Activated T-helper 2 cell treated with anti-CD3 and anti-CD28 coated beads, Interferon-gamma antibody, Interleukin-2, Interleukin-4, amounts not matched to agents 10 μg/mL and 5 μg/mL and 100 μg/mL, durations not matched to agents 14 hours and 24 hours and 36 hours (primary cell): ENCODE measurements at regions not wholly inside any gene's neighbourhood (a gene's known extent, or its start where the extent isn't known, plus 50 kb on each side); places are given as distances from the start of the nearest gene placed in this dataset.
A peak's percentile ranks its signal among the peaks of the same experiment; 100 is the strongest.

Source experiments
- DNase-seq: peaks from one replicate; pipeline ENCODE4 v3.0.0; 2021; ENCODE audit warnings: low spot score
- H3K27ac Mint-ChIP-seq: one replicate; pipeline ENCODE4 v1.8.0; 2021; ENCODE audit warnings: mixed read lengths
- H3K27me3 Mint-ChIP-seq: one replicate; pipeline ENCODE4 v1.8.0; 2021; ENCODE audit warnings: low read depth, mixed read lengths
- H3K36me3 Mint-ChIP-seq: one replicate; pipeline ENCODE4 v1.8.0; 2021; ENCODE audit warnings: low read depth, mixed read lengths
- H3K4me1 Mint-ChIP-seq: one replicate; pipeline ENCODE4 v1.8.0; 2021; ENCODE audit warnings: low read depth, mixed read lengths
- H3K4me3 Mint-ChIP-seq: one replicate; pipeline ENCODE4 v1.8.0; 2021; ENCODE audit warnings: low read depth, mild to moderate bottlenecking, moderate library complexity, mixed read lengths
- H3K9me3 Mint-ChIP-seq: one replicate; pipeline ENCODE4 v1.8.0; 2021; ENCODE audit warnings: mixed read lengths
- intact Hi-C: fragments of 100-400 bp; cut with micrococcal nuclease; formaldehyde crosslinking; loops from one replicate; pipeline ENCODE4 v1.15.1; 2023

DNA sequence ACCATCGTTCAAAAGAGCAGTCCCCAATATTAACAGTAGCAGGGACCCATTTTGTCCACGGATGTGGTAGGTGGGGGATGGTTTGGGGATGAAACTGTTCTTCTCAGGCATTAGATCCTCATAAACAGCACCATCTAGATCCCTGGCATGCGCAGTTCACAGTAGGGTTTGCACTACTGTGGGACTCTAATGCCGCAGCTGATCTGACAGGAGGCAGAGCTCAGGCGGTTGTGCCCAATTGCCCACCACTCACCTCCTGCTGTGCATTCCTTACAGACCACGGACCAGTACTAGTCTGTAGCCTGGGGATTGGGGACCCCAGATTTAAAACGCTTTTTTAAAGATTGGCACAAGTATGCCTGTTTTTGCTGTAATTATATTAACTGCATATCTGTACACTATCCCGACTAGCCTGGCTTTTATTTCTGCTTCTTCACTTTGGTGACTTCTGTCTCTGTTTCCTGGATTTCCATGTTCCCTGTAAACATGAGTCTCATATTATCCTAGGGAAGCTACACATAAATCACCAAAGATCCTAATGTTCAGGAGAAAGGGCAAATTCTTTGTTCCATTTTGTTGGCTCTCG, 163.3 kb upstream of the AKR1E2 start:
- DNase-seq = no peak
- peaks cover 2% of the 10 kb centered on the region for H3K4me1 Mint-ChIP-seq
- peaks cover 25% of the 10 kb centered on the region for H3K27me3 Mint-ChIP-seq
- H3K36me3 Mint-ChIP-seq = no peaks in the 10 kb centered on the region
- intact Hi-C loops = no loop called here
- no peaks in the 10 kb centered on the region for H3K9me3 Mint-ChIP-seq
- no peak overlapping the region for H3K4me3 Mint-ChIP-seq
- H3K27ac Mint-ChIP-seq = no peak overlapping the region

- no peak overlapping the region for H3K4me3 Mint-ChIP-seq
- no peaks in the 10 kb centered on the region for H3K9me3 Mint-ChIP-seq
- H3K36me3 Mint-ChIP-seq = no peaks in the 10 kb centered on the region
- peaks cover 25% of the 10 kb centered on the region for H3K27me3 Mint-ChIP-seq
- H3K4me1 Mint-ChIP-seq = peaks cover 2% of the 10 kb centered on the region
- no peak overlapping the region for H3K27ac Mint-ChIP-seq
- DNase-seq = no peak
- intact Hi-C loops = no loop called here
Measured at GRCh38 chr10:4661511-4662255, 164.3 kb upstream of the AKR1E2 start.

- intact Hi-C loops = loop anchor here (10.0 kb wide), 1 partner anchor 794 kb away; no protein-coding TSS in a partner anchor
- H3K36me3 Mint-ChIP-seq = no peaks in the 10 kb centered on the region
- H3K9me3 Mint-ChIP-seq = no peaks in the 10 kb centered on the region
- peaks cover 26% of the 10 kb centered on the region for H3K27me3 Mint-ChIP-seq
- H3K27ac Mint-ChIP-seq = no peak overlapping the region
- no peak for DNase-seq
- peaks cover 2% of the 10 kb centered on the region for H3K4me1 Mint-ChIP-seq
- H3K4me3 Mint-ChIP-seq = no peak overlapping the region
Measured at GRCh38 chr10:4658777-4659176, 167.2 kb upstream of the AKR1E2 start.

DNA sequence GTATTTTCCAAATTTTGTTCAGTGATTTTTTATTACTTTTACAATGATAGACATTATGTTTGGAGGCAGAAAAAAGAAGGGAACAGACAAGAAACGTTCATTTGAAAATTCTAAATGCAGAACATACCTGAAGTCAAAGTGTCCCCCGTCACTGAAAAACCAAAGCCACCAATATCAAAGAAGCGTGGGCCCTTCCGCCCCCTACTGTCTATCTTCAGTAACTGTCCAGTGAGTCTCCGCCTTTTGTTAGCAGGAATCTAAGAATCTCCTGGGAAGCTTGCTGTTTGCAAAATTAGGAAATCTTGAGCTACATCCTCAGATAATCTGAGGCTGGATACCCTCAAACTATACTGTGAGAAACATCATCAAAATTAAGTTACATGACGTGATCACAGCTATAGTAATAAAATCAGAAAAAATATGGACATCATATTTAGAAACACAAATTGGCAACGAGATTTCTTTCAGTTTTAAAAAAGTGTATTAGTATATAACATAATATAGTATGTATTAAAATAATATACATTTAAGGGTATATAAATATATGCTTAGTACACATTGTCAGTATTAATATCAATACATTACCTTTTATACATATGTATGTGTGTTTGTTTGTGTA, 169.3 kb upstream of the AKR1E2 start:
- intact Hi-C loops = loop anchor here (10.0 kb wide), 1 partner anchor 792 kb away; no protein-coding TSS in a partner anchor
- Mint-ChIP-seq H3K4me1 (peaks cover 9% of the 10 kb centered on the region), H3K9me3 (no peaks in the 10 kb centered on the region), H3K27ac (no peak overlapping the region), H3K36me3 (no peaks in the 10 kb centered on the region), H3K27me3 (peaks cover 20% of the 10 kb centered on the region), H3K4me3 (no peak overlapping the region)
- DNase-seq = no peak

GRCh38 chr10:4655879-4656278, 170.1 kb upstream of the AKR1E2 start:
- Mint-ChIP-seq H3K4me3 (no peak overlapping the region), H3K4me1 (peaks cover 18% of the 10 kb centered on the region), H3K27ac (no peak overlapping the region), H3K27me3 (peaks cover 20% of the 10 kb centered on the region), H3K9me3 (no peaks in the 10 kb centered on the region), H3K36me3 (no peaks in the 10 kb centered on the region)
- no peak for DNase-seq
- intact Hi-C loops = loop anchor here (10.0 kb wide), 1 partner anchor 791 kb away; no protein-coding TSS in a partner anchor

DNA sequence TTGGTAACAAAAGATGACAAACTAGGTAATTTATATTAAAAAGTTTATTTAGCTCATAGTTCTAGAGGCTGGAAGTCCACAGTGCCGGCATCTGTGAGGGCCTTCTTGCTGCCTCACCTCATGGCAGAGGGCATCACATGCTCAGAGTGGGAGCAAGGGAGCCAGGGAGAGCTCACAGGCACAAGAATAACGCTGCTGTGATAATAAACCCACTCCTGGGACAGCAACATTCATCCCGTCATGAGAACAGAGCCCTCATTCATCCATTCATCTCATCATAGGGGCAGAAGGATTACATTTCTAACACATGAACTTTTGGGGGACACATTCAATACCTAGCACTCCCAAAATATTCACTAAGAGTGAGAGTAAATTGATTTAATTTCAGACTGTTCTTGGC, 170.6 kb upstream of the AKR1E2 start:
- DNase-seq = no peak
- H3K36me3 Mint-ChIP-seq = no peaks in the 10 kb centered on the region
- intact Hi-C loops = loop anchor here (10.0 kb wide), 1 partner anchor 791 kb away; no protein-coding TSS in a partner anchor
- H3K27ac Mint-ChIP-seq = no peak overlapping the region
- H3K27me3 Mint-ChIP-seq = peaks cover 16% of the 10 kb centered on the region
- peaks cover 19% of the 10 kb centered on the region for H3K4me1 Mint-ChIP-seq
- H3K9me3 Mint-ChIP-seq = no peaks in the 10 kb centered on the region
- no peak overlapping the region for H3K4me3 Mint-ChIP-seq

DNA sequence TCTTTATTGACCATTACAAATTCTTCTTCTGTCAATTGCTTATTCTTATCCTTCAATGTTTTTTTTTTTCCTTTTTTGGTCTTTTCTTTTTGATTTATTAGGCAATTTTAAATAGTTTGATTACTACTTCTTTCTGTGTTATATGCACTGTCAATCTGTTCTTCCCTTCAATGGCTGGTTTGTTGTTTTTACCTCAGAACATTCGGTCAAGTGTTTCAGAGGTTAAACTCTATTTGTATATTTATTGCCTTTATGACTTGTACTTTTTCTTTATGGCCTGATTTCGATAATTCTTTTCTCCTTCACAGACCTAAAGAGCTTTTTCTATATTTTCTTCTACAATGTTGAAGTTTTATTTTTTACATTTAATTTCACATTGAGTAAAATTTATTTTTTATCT, 171.5 kb upstream of the AKR1E2 start:
- Mint-ChIP-seq H3K27ac (no peak overlapping the region), H3K27me3 (peaks cover 12% of the 10 kb centered on the region), H3K4me1 (peaks cover 19% of the 10 kb centered on the region), H3K9me3 (no peaks in the 10 kb centered on the region), H3K36me3 (no peaks in the 10 kb centered on the region), H3K4me3 (no peak overlapping the region)
- intact Hi-C loops = loop anchor here (5.0 to 10.0 kb wide), 7 partner anchors 302 to 1187 kb away; no protein-coding TSS in a partner anchor
- no peak for DNase-seq

- Mint-ChIP-seq H3K27ac (no peak overlapping the region), H3K4me3 (no peak overlapping the region), H3K27me3 (peaks cover 12% of the 10 kb centered on the region), H3K36me3 (no peaks in the 10 kb centered on the region), H3K9me3 (no peaks in the 10 kb centered on the region), H3K4me1 (peaks cover 19% of the 10 kb centered on the region)
- no peak for DNase-seq
- intact Hi-C loops = loop anchor here (5.0 to 10.0 kb wide), 7 partner anchors 301 to 1186 kb away; no protein-coding TSS in a partner anchor
Measured at GRCh38 chr10:4653160-4653559, 172.8 kb upstream of the AKR1E2 start.

DNA sequence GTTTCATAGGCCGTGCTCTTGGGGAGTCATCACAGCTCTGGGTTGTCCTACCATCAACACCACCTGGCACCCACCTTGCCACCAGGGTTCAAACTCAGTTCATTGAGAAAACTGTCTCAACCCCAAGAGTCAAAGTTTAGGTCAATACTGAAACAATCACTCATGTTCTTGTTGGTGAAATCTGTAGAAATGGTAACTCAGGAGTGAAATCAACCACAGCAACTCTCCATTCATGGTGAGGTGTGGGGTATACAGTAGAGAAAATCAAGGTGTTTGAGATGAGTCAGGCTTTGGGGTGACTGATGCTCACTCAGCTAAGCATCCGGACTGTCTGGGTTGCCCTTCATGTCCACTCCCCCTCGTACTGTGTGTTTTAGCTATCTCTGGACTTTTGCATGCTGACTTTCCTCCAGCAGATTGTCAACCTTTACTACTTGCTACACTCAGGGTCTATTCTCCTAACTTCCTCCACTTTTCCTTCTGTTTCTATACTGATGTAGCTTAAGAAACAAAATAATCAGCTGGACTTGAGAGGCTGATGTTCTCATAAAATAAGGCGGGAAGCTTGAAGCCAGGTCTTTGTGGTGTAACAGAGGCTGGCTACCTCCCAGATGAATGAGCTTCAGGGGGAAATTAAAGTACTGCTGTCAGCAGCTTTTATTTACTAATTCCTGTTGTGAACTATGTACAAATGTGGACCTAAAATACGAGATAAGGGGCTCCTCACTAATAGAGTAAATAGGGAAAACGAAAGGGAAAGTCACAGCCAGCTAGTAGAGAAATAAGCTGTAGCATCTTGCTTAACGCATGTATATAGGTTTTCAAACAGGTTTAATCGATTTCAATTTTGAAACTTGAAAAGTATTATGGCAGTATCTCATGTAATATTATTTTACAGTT, 173.6 kb upstream of the AKR1E2 start:
- DNase-seq = no peak
- Mint-ChIP-seq H3K36me3 (no peaks in the 10 kb centered on the region), H3K27ac (peak overlapping the region; percentile 83), H3K9me3 (no peaks in the 10 kb centered on the region), H3K27me3 (peaks cover 12% of the 10 kb centered on the region), H3K4me3 (no peak overlapping the region), H3K4me1 (peaks cover 23% of the 10 kb centered on the region)
- intact Hi-C loops = loop anchor here (5.0 to 10.0 kb wide), 7 partner anchors 300 to 1185 kb away; no protein-coding TSS in a partner anchor

- peaks cover 25% of the 10 kb centered on the region for H3K4me1 Mint-ChIP-seq
- no peak for DNase-seq
- peak overlapping the region; percentile 83 for H3K27ac Mint-ChIP-seq
- H3K9me3 Mint-ChIP-seq = no peaks in the 10 kb centered on the region
- no peak overlapping the region for H3K4me3 Mint-ChIP-seq
- H3K27me3 Mint-ChIP-seq = peaks cover 12% of the 10 kb centered on the region
- intact Hi-C loops = loop anchor here (1.0 to 10.0 kb wide), 11 partner anchors 299 to 1455 kb away; no protein-coding TSS in a partner anchor
- no peaks in the 10 kb centered on the region for H3K36me3 Mint-ChIP-seq
Measured at GRCh38 chr10:4651404-4652037, 174.5 kb upstream of the AKR1E2 start.

DNA sequence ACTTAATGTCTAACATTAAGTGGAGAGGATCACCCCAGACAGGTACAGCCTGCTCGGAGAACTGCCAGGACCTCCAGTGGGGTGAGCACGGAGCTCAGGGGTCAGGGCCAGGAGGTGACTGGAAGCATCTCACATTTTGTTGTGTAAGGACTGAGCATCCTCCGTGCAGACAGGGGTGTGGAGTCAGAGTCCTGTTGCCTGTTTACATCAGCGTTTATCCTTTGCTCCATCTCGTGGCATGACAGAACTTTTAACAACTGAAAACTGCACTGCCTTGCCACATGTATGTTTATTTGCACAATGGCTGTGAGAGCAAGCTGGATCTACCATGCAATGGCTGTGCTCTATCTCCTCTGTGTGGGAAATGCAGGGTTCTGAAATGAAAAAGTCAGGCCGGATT, 175.4 kb upstream of the AKR1E2 start:
- intact Hi-C loops = loop anchor here (2.0 to 10.0 kb wide), 8 partner anchors 298 to 1454 kb away; no protein-coding TSS in a partner anchor
- H3K36me3 Mint-ChIP-seq = no peaks in the 10 kb centered on the region
- no peak overlapping the region for H3K27ac Mint-ChIP-seq
- no peaks in the 10 kb centered on the region for H3K9me3 Mint-ChIP-seq
- DNase-seq = no peak
- H3K27me3 Mint-ChIP-seq = peaks cover 12% of the 10 kb centered on the region
- H3K4me1 Mint-ChIP-seq = peaks cover 25% of the 10 kb centered on the region
- no peak overlapping the region for H3K4me3 Mint-ChIP-seq
